Breast epithelium (tissue), 4 donors: ENCODE measurements at regions not wholly inside any gene's neighbourhood (a gene's known extent, or its start where the extent isn't known, plus 50 kb on each side); places are given as distances from the start of the nearest gene placed in this dataset.

Experiments
- DNase-seq, 2 donors: peaks; one replicate each; pipeline ENCODE4 v3.0.0-alpha.2; 2019; ENCODE audit warnings: low spot score in 2 of 2
- H3K27ac ChIP-seq, 2 donors: fragments of 200-600 bp; sonication (generic) in 1 of 2; one replicate each; pipeline ENCODE4 v1.5.1; 2016 to 2019; ENCODE audit warnings: mild to moderate bottlenecking in 1 of 2
- H3K27me3 ChIP-seq, 2 donors: fragments of 200-600 bp; sonication (generic) in 1 of 2; one replicate each; pipeline versions ENCODE4 v1.5.1 to v1.6.0; 2017 to 2019; ENCODE audit warnings: control low read depth in 1 of 2, mild to moderate bottlenecking in 1 of 2
- H3K36me3 ChIP-seq: fragments of 200-600 bp; one replicate; pipeline ENCODE4 v1.5.1; 2019
- H3K4me1 ChIP-seq, 2 donors: fragments of 200-600 bp; sonication (generic); one replicate each; pipeline ENCODE4 v1.5.1; 2016 to 2019; ENCODE audit warnings: control low read depth in 1 of 2
- H3K4me3 ChIP-seq, 3 donors: fragments of 200-600 bp; sonication (generic); 1 replicate in 2 of 3; 2 replicates in 1 of 3; pipeline ENCODE4 v1.5.1; 2016 to 2019; ENCODE audit warnings: mild to moderate bottlenecking in 3 of 3, moderate library complexity in 2 of 3
- H3K9me3 ChIP-seq, 2 donors: fragments of 200-600 bp; sonication (generic) in 1 of 2; one replicate each; pipeline ENCODE4 v1.5.1; 2016 to 2019; ENCODE audit warnings: control low read depth in 1 of 2
- CTCF ChIP-seq, 3 donors: fragments of 450-650 bp; IDR thresholded peaks; one replicate each; pipeline ENCODE4 v1.5.1; 2016 to 2017; ENCODE audit warnings: antibody characterized with exemption in 3 of 3, mild to moderate bottlenecking in 3 of 3, moderate library complexity in 3 of 3
- POLR2A ChIP-seq: fragments of 450-650 bp; IDR thresholded peaks from one replicate; pipeline ENCODE4 v1.6.1; 2016; ENCODE audit warnings: antibody characterized with exemption, mild to moderate bottlenecking, moderate library complexity
- POLR2AphosphoS5 ChIP-seq, 3 donors: sonication (generic); formaldehyde crosslinking; IDR thresholded peaks; one replicate each; pipeline ENCODE4 v1.6.1; 2017; ENCODE audit warnings: antibody characterized with exemption in 3 of 3
- intact Hi-C: fragments of 100-400 bp; cut with DNase I; formaldehyde crosslinking; loops from one replicate; pipeline ENCODE4 v1.15.1; 2023; ENCODE audit warnings: low total_unique reads

- TF ChIP-seq POLR2A (no peak), CTCF (IDR thresholded peaks at IDR 0.05) (no peak), POLR2AphosphoS5 (IDR thresholded peaks at IDR 0.05) (no peak)
- no peaks in the 10 kb centered on the region for H3K36me3 ChIP-seq
- H3K9me3 ChIP-seq = peaks cover 6 to 9% of the 10 kb centered on the region in 2 donors
- no peaks in the 10 kb centered on the region for H3K27me3 ChIP-seq
- intact Hi-C loops = loop anchor here (2.0 kb wide), 1 partner anchor 36 kb away; no protein-coding TSS in a partner anchor
- no peak overlapping the region for H3K4me3 ChIP-seq
- H3K4me1 ChIP-seq = no peaks in the 10 kb centered on the region
- no peak for DNase-seq
- H3K27ac ChIP-seq = no peak overlapping the region
Observed at GRCh38 chr4:107512549-107512948, 207.5 kb downstream of the PAPSS1 start.

GRCh38 chr4:107509615-107510014 lies 210.4 kb downstream of the PAPSS1 start:
- Histone ChIP-seq H3K4me1 (no peaks in the 10 kb centered on the region), H3K27ac (no peak overlapping the region), H3K9me3 (no peaks in the 10 kb centered on the region), H3K36me3 (no peaks in the 10 kb centered on the region), H3K4me3 (no peak overlapping the region), H3K27me3 (no peaks in the 10 kb centered on the region)
- DNase-seq = no peak
- intact Hi-C loops = no loop called here
- no peak for TF ChIP-seq POLR2A
- no peak for TF ChIP-seq CTCF (IDR thresholded peaks at IDR 0.05)
- TF ChIP-seq POLR2AphosphoS5 (IDR thresholded peaks at IDR 0.05) = no peak

GRCh38 chr4:107500551-107500950 lies 219.5 kb downstream of the PAPSS1 start:
- no peak for DNase-seq
- TF ChIP-seq POLR2AphosphoS5 (IDR thresholded peaks at IDR 0.05) = no peak
- TF ChIP-seq CTCF (IDR thresholded peaks at IDR 0.05) = no peak
- no peak for TF ChIP-seq POLR2A
- no peak overlapping the region for H3K4me3 ChIP-seq
- intact Hi-C loops = no loop called here
- H3K27me3 ChIP-seq = no peaks in the 10 kb centered on the region
- no peaks in the 10 kb centered on the region for H3K36me3 ChIP-seq
- no peak overlapping the region for H3K27ac ChIP-seq
- no peaks in the 10 kb centered on the region for H3K4me1 ChIP-seq
- peaks cover 0 to 14% of the 10 kb centered on the region in 2 donors for H3K9me3 ChIP-seq

- Histone ChIP-seq H3K4me1 (no peaks in the 10 kb centered on the region), H3K36me3 (no peaks in the 10 kb centered on the region), H3K4me3 (no peak overlapping the region), H3K27me3 (no peaks in the 10 kb centered on the region), H3K9me3 (peaks cover 0 to 8% of the 10 kb centered on the region in 2 donors), H3K27ac (no peak overlapping the region)
- TF ChIP-seq CTCF (IDR thresholded peaks at IDR 0.05) = no peak
- DNase-seq = no peak
- intact Hi-C loops = loop anchor here (10.0 kb wide), 1 partner anchor 108 kb away; no protein-coding TSS in a partner anchor
Observed at GRCh38 chr4:107497054-107497453, 223.0 kb downstream of the PAPSS1 start.

GRCh38 chr4:107492566-107492965 lies 227.5 kb downstream of the PAPSS1 start:
- Histone ChIP-seq H3K36me3 (no peaks in the 10 kb centered on the region), H3K27me3 (no peaks in the 10 kb centered on the region), H3K27ac (no peak overlapping the region), H3K9me3 (peaks cover 0 to 8% of the 10 kb centered on the region in 2 donors), H3K4me3 (no peak overlapping the region), H3K4me1 (no peaks in the 10 kb centered on the region)
- no peak for TF ChIP-seq POLR2AphosphoS5 (IDR thresholded peaks at IDR 0.05)
- TF ChIP-seq POLR2A = no peak
- no peak for TF ChIP-seq CTCF (IDR thresholded peaks at IDR 0.05)
- no peak for DNase-seq
- intact Hi-C loops = loop anchor here (10.0 kb wide), 1 partner anchor 112 kb away; no protein-coding TSS in a partner anchor
